Endodermal cell (in vitro differentiated cells): ENCODE measurements at regions not wholly inside any gene's neighbourhood (a gene's known extent, or its start where the extent isn't known, plus 50 kb on each side); places are given as distances from the start of the nearest gene placed in this dataset.
A peak's percentile ranks its signal among the peaks of the same experiment; 100 is the strongest.

ENCODE experiments used
- DNase-seq: peaks from one replicate; pipeline ENCODE4 v3.0.0-alpha.2; 2017
- H3K27ac ChIP-seq: 2 replicates; pipeline ENCODE4 v1.5.1; 2013; ENCODE audit warnings: mild to moderate bottlenecking, low read depth, low read length, moderate library complexity
- H3K27me3 ChIP-seq: 2 replicates; pipeline ENCODE4 v1.6.1; 2013; ENCODE audit warnings: mild to moderate bottlenecking, low read length, moderate library complexity; ENCODE audit not compliant: insufficient read depth, control insufficient read depth, poor library complexity, severe bottlenecking
- H3K36me3 ChIP-seq: 2 replicates; pipeline ENCODE4 v1.7.0; 2013; ENCODE audit warnings: mild to moderate bottlenecking, low read length, moderate library complexity; ENCODE audit not compliant: control insufficient read depth, insufficient read depth
- H3K4me1 ChIP-seq: one replicate; pipeline ENCODE4 v1.7.0; 2013; ENCODE audit warnings: low read length; ENCODE audit not compliant: control insufficient read depth, insufficient read depth
- H3K4me3 ChIP-seq: 2 replicates; pipeline ENCODE4 v1.5.1; 2013; ENCODE audit warnings: mild to moderate bottlenecking, low read length, moderate library complexity
- H3K9ac ChIP-seq: 2 replicates; pipeline ENCODE4 v1.6.1; 2013; ENCODE audit warnings: mild to moderate bottlenecking, low read length, moderate library complexity; ENCODE audit not compliant: poor library complexity, severe bottlenecking; ENCODE audit errors: extremely low read depth
- H3K9me3 ChIP-seq: 2 replicates; pipeline ENCODE4 v1.6.1; 2013; ENCODE audit warnings: mild to moderate bottlenecking, low read length, moderate library complexity; ENCODE audit not compliant: control insufficient read depth
- H3K27ac Mint-ChIP-seq: 2 replicates; pipeline ENCODE4 v1.8.0; 2020; ENCODE audit warnings: mixed read lengths
- H3K27me3 Mint-ChIP-seq: 2 replicates; pipeline ENCODE4 v1.8.0; 2021; ENCODE audit warnings: mild to moderate bottlenecking, mixed read lengths; ENCODE audit not compliant: insufficient read depth
- H3K36me3 Mint-ChIP-seq: 2 replicates; pipeline ENCODE4 v1.8.0; 2020; ENCODE audit warnings: low read depth, mixed read lengths
- H3K4me1 Mint-ChIP-seq: 2 replicates; pipeline ENCODE4 v1.8.0; 2020; ENCODE audit warnings: mixed read lengths
- H3K4me3 Mint-ChIP-seq: 2 replicates; pipeline ENCODE4 v1.8.0; 2020; ENCODE audit warnings: mild to moderate bottlenecking, moderate library complexity, mixed read lengths
- H3K9me3 Mint-ChIP-seq: 2 replicates; pipeline ENCODE4 v1.8.0; 2020; ENCODE audit warnings: mild to moderate bottlenecking, mixed read lengths
- WGBS, 2 experiments: methylation state at CpG; one replicate each; pipeline versions ENCODE4 v1.1.5 to v1.1.7; 2013; ENCODE audit warnings: missing lambda C conversion rate in 2 of 2, mixed read lengths in 1 of 2; ENCODE audit not compliant: insufficient coverage in 1 of 2, insufficient read length in 1 of 2; 5-methylcytosine and 5-hydroxymethylcytosine counted together
- TF ChIP-seq, protein P1 (sequence below): fragments of 200-600 bp; sonication (generic); conservative IDR thresholded peaks from 2 replicates; pipeline ENCODE4 v1.5.0; 2021; ENCODE audit warnings: antibody characterized with exemption, mild to moderate bottlenecking

DNA sequence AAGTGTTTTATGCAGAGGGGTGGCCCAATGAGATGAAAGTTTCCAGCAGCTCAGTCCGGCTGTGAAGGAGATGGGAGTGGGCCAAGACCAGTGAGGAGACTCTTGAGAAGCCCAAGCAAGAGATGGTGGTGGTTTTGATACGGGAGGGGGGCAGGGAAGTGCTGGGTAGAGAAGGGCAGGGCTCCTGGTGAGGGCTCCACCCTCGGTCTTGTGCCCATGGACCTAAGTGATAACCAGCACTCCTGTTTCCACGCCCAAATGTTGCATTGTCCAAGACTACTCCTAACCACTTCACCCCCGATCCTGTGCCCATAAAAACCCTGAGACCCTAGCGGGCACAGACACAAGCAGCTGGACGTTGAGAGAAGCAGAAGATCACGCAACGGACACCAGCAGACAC lies 140.9 kb downstream of the MIS18A start:
- no peak for DNase-seq
- Mint-ChIP-seq H3K27ac (no peak overlapping the region), H3K4me1 (peaks cover 17% of the 10 kb centered on the region), H3K36me3 (no peaks in the 10 kb centered on the region), H3K4me3 (no peak overlapping the region), H3K27me3 (peaks cover 7% of the 10 kb centered on the region), H3K9me3 (peaks cover 12% of the 10 kb centered on the region)
- H3K27me3 ChIP-seq, result no peaks in the 10 kb centered on the region
- no peaks in the 10 kb centered on the region for H3K36me3 ChIP-seq
- H3K9ac ChIP-seq, result no peak overlapping the region
- H3K4me1 ChIP-seq, result peaks cover 6% of the 10 kb centered on the region
- WGBS, 2 experiments, result 87 to 89% methylated on average over 7 to 9 of the region's 9 CpGs
- H3K9me3 ChIP-seq, result peaks cover 10% of the 10 kb centered on the region
- no peak overlapping the region for H3K27ac ChIP-seq
- H3K4me3 ChIP-seq, result no peak overlapping the region
- TF ChIP-seq, protein P1, sequence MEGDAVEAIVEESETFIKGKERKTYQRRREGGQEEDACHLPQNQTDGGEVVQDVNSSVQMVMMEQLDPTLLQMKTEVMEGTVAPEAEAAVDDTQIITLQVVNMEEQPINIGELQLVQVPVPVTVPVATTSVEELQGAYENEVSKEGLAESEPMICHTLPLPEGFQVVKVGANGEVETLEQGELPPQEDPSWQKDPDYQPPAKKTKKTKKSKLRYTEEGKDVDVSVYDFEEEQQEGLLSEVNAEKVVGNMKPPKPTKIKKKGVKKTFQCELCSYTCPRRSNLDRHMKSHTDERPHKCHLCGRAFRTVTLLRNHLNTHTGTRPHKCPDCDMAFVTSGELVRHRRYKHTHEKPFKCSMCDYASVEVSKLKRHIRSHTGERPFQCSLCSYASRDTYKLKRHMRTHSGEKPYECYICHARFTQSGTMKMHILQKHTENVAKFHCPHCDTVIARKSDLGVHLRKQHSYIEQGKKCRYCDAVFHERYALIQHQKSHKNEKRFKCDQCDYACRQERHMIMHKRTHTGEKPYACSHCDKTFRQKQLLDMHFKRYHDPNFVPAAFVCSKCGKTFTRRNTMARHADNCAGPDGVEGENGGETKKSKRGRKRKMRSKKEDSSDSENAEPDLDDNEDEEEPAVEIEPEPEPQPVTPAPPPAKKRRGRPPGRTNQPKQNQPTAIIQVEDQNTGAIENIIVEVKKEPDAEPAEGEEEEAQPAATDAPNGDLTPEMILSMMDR, result no peak

DNA sequence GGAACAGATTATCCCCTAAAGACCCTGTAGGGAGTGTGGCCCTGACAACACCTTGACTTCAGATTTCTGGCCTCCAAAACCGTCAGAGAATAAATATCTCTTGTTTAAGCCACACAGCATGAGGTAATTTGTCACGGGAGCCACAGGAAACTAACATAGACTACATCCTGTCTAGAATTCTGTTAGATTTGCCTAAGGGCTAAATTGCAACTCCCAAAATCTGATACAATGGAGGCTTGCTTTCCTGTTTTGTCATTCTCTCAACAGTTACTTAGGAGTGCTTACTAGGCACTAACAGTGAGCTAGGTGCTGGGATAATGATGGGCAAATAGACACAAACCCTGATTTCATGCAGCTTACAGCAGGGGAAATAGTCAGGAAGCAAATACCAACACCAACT lies 141.6 kb downstream of the MIS18A start:
- Mint-ChIP-seq H3K36me3 (no peaks in the 10 kb centered on the region), H3K4me3 (no peak overlapping the region), H3K27ac (no peak overlapping the region), H3K27me3 (peaks cover 7% of the 10 kb centered on the region), H3K4me1 (peaks cover 12% of the 10 kb centered on the region), H3K9me3 (peaks cover 12% of the 10 kb centered on the region)
- no peak for DNase-seq
- Histone ChIP-seq H3K36me3 (no peaks in the 10 kb centered on the region), H3K9ac (no peak overlapping the region), H3K27ac (no peak overlapping the region), H3K27me3 (no peaks in the 10 kb centered on the region), H3K4me3 (no peak overlapping the region), H3K4me1 (no peaks in the 10 kb centered on the region), H3K9me3 (peaks cover 10% of the 10 kb centered on the region)
- WGBS, 2 experiments, result 86 to 87% methylated on average over 2 of the region's 2 CpGs
- TF ChIP-seq, protein P1, result no peak

DNA sequence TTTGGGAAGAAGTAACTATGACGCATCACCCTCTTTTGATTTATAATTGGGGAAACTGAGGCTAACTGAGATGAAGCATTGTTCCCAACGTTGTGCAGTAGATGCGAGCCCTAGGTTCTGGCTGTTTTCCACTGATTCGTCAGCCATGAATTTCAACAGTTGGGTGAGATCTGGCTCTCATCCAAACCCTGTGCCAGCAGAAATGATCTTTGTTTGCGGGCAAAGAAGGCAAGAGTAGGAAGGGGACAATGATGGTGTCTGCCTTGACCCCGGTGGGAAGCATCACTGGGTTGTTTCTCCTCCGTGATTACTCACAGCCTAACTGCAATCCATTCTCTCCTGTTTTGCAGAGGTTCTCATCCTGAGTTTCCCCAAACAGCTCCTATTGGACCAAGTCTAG lies 142.3 kb downstream of the MIS18A start:
- WGBS, 2 experiments, result 82 to 98% methylated on average over 6 to 7 of the region's 7 CpGs
- Histone ChIP-seq H3K9ac (no peak overlapping the region), H3K4me3 (no peak overlapping the region), H3K36me3 (no peaks in the 10 kb centered on the region), H3K27me3 (no peaks in the 10 kb centered on the region), H3K4me1 (no peaks in the 10 kb centered on the region), H3K9me3 (peaks cover 10% of the 10 kb centered on the region), H3K27ac (no peak overlapping the region)
- no peaks in the 10 kb centered on the region for H3K36me3 Mint-ChIP-seq
- DNase-seq, result peak; percentile 10
- peaks cover 7% of the 10 kb centered on the region for H3K27me3 Mint-ChIP-seq
- no peak overlapping the region for H3K27ac Mint-ChIP-seq
- H3K9me3 Mint-ChIP-seq, result peaks cover 12% of the 10 kb centered on the region
- TF ChIP-seq, protein P1, result no peak
- no peak overlapping the region for H3K4me3 Mint-ChIP-seq
- peaks cover 9% of the 10 kb centered on the region for H3K4me1 Mint-ChIP-seq
